A673 (cell line): ENCODE measurements at regions not wholly inside any gene's neighbourhood (a gene's known extent, or its start where the extent isn't known, plus 50 kb on each side); places are given as distances from the start of the nearest gene placed in this dataset.

Experiments used
- EZH2 ChIP-seq: fragments of 200-600 bp; sonication (generic); IDR thresholded peaks from 2 replicates; pipeline ENCODE4 v1.6.1; 2017; ENCODE audit warnings: borderline replicate concordance, low read depth, mild to moderate bottlenecking, mixed read lengths, antibody characterized with exemption, low read length; ENCODE audit not compliant: poor library complexity, severe bottlenecking
- TF ChIP-seq, protein P1 (sequence below): fragments of 300-800, 200-600 bp; sonication (generic); conservative IDR thresholded peaks from 2 replicates; pipeline ENCODE4 v1.5.1; 2017; ENCODE audit warnings: low read depth, mild to moderate bottlenecking, antibody characterized with exemption, low read length, moderate library complexity, mixed read lengths

DNA sequence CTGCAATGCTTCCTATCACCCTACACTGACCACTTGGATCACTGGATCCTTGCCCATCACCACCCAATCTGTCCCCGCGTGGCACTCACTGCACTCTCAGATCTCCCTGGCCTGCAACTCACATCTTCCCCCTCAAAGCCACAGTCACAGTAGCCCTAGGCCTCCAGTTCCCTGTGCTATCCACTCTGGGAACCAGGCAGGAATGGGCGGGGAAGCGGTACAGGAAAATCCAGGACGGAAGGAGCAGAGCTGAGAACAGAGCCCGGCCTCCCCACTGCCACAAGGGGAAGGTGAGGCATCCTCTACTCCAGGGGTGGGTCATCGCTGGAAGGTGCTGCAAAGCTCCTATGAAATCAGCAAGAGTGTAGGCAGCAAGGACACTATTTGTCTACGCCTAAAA is 102.6 kb downstream of the ESM1 start:
- TF ChIP-seq, protein P1, sequence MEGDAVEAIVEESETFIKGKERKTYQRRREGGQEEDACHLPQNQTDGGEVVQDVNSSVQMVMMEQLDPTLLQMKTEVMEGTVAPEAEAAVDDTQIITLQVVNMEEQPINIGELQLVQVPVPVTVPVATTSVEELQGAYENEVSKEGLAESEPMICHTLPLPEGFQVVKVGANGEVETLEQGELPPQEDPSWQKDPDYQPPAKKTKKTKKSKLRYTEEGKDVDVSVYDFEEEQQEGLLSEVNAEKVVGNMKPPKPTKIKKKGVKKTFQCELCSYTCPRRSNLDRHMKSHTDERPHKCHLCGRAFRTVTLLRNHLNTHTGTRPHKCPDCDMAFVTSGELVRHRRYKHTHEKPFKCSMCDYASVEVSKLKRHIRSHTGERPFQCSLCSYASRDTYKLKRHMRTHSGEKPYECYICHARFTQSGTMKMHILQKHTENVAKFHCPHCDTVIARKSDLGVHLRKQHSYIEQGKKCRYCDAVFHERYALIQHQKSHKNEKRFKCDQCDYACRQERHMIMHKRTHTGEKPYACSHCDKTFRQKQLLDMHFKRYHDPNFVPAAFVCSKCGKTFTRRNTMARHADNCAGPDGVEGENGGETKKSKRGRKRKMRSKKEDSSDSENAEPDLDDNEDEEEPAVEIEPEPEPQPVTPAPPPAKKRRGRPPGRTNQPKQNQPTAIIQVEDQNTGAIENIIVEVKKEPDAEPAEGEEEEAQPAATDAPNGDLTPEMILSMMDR, result no peak
- TF ChIP-seq EZH2, result no peak
